GM12878 (cell line): ENCODE measurements at regions not wholly inside any gene's neighbourhood (a gene's known extent, or its start where the extent isn't known, plus 50 kb on each side); places are given as distances from the start of the nearest gene placed in this dataset.

ENCODE experiments used
- ATF2 ChIP-seq: IDR thresholded peaks from 2 replicates; pipeline ENCODE4 v1.6.1; 2012; ENCODE audit warnings: low read length, inconsistent platforms
- EZH2 ChIP-seq: IDR thresholded peaks from 2 replicates; pipeline ENCODE4 v1.6.1; 2012; ENCODE audit warnings: low read depth, mild to moderate bottlenecking, control low read depth, inconsistent platforms, low read length, borderline replicate concordance; ENCODE audit not compliant: control insufficient read depth
- FOS ChIP-seq: IDR thresholded peaks from 3 replicates; pipeline ENCODE4 v1.6.1; 2011; ENCODE audit warnings: borderline replicate concordance; ENCODE audit not compliant: insufficient read length; ENCODE audit errors: extremely low read depth
- MXI1 ChIP-seq: fragments of 150-350 bp; IDR thresholded peaks from 2 replicates; pipeline ENCODE4 v1.6.1; 2011; ENCODE audit warnings: low read depth, mild to moderate bottlenecking, inconsistent platforms, low read length, improper control_type of control experiment
- POLR2A ChIP-seq: IDR thresholded peaks from 2 replicates; pipeline ENCODE4 v1.6.1; 2011; ENCODE audit warnings: low read depth, mild to moderate bottlenecking, low read length
- POLR2AphosphoS5 ChIP-seq: IDR thresholded peaks from 2 replicates; pipeline ENCODE4 v1.6.1; 2011; ENCODE audit warnings: mild to moderate bottlenecking, low read length, inconsistent platforms
- SUZ12 ChIP-seq: fragments of 200-600 bp; sonication (generic); IDR thresholded peaks from one replicate; pipeline ENCODE4 v1.6.1; 2018; ENCODE audit warnings: antibody characterized with exemption, mild to moderate bottlenecking; ENCODE audit not compliant: unreplicated experiment
- TAF1 ChIP-seq: IDR thresholded peaks from 2 replicates; pipeline ENCODE4 v1.6.1; 2011; ENCODE audit warnings: mild to moderate bottlenecking, low read depth, low read length, borderline replicate concordance
- ZNF687 ChIP-seq: fragments of 450-650 bp; IDR thresholded peaks from 2 replicates; pipeline ENCODE4 v1.6.1; 2017; ENCODE audit warnings: mild to moderate bottlenecking, moderate library complexity
- ZSCAN29 ChIP-seq: fragments of 450-650 bp; IDR thresholded peaks from 2 replicates; pipeline ENCODE4 v1.6.1; 2017; ENCODE audit warnings: mild to moderate bottlenecking, moderate library complexity
- TF ChIP-seq, protein P1 (sequence below), 3 experiments: IDR thresholded peaks in 2 of 3; conservative IDR thresholded peaks in 1 of 3; 2 replicates each; pipeline ENCODE4 v1.5.1; 2011; ENCODE audit warnings: low read depth in 3 of 3, low read length in 3 of 3, mild to moderate bottlenecking in 3 of 3, control low read depth in 2 of 3, moderate library complexity in 2 of 3, inconsistent platforms in 1 of 3, mixed read lengths in 1 of 3; ENCODE audit not compliant: control insufficient read depth in 2 of 3, insufficient read depth in 1 of 3; ENCODE audit errors: extremely low read depth in 1 of 3

- TF ChIP-seq, protein P1, sequence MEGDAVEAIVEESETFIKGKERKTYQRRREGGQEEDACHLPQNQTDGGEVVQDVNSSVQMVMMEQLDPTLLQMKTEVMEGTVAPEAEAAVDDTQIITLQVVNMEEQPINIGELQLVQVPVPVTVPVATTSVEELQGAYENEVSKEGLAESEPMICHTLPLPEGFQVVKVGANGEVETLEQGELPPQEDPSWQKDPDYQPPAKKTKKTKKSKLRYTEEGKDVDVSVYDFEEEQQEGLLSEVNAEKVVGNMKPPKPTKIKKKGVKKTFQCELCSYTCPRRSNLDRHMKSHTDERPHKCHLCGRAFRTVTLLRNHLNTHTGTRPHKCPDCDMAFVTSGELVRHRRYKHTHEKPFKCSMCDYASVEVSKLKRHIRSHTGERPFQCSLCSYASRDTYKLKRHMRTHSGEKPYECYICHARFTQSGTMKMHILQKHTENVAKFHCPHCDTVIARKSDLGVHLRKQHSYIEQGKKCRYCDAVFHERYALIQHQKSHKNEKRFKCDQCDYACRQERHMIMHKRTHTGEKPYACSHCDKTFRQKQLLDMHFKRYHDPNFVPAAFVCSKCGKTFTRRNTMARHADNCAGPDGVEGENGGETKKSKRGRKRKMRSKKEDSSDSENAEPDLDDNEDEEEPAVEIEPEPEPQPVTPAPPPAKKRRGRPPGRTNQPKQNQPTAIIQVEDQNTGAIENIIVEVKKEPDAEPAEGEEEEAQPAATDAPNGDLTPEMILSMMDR (IDR thresholded peaks at IDR 0.05 in 2 of 3, conservative IDR thresholded peaks at IDR 0.05 in 1 of 3; ENCODE audit: control insufficient read depth in 2 of 3, extremely low read depth in 1 of 3, insufficient read depth in 1 of 3, low read depth in 3 of 3, low read length in 3 of 3) = no peak
- TF ChIP-seq ZSCAN29 = no peak
- no peak for TF ChIP-seq POLR2AphosphoS5
- no peak for TF ChIP-seq ZNF687
- no peak for TF ChIP-seq TAF1
- no peak for TF ChIP-seq POLR2A
- TF ChIP-seq SUZ12 = no peak
- TF ChIP-seq EZH2 = no peak
- no peak for TF ChIP-seq ATF2
- no peak for TF ChIP-seq FOS
- TF ChIP-seq MXI1 = no peak
Measured at GRCh38 chr18:64240316-64240715, 91.4 kb upstream of the LINC00305 start.
